GM23338 (cell line): ENCODE measurements at regions not wholly inside any gene's neighbourhood (a gene's known extent, or its start where the extent isn't known, plus 50 kb on each side); places are given as distances from the start of the nearest gene placed in this dataset.

Experiments used
- POLR2AphosphoS5 ChIP-seq: IDR thresholded peaks from 2 replicates; pipeline ENCODE4 v1.6.1; 2016; ENCODE audit warnings: antibody characterized with exemption, low read depth
- TF ChIP-seq, protein P1 (sequence below), 2 experiments: fragments of 200-600 bp in 1 of 2; sonication (generic) in 1 of 2; conservative IDR thresholded peaks; 2 replicates each; pipeline versions ENCODE4 v1.5.1 to v1.6.1; 2016 to 2017; ENCODE audit warnings: antibody characterized with exemption in 2 of 2, low read depth in 2 of 2, mild to moderate bottlenecking in 2 of 2, moderate library complexity in 1 of 2
- TF ChIP-seq, protein P2 (sequence below): IDR thresholded peaks from one replicate; pipeline ENCODE4 v1.6.1; 2018; ENCODE audit warnings: antibody characterized with exemption; ENCODE audit not compliant: unreplicated experiment

DNA sequence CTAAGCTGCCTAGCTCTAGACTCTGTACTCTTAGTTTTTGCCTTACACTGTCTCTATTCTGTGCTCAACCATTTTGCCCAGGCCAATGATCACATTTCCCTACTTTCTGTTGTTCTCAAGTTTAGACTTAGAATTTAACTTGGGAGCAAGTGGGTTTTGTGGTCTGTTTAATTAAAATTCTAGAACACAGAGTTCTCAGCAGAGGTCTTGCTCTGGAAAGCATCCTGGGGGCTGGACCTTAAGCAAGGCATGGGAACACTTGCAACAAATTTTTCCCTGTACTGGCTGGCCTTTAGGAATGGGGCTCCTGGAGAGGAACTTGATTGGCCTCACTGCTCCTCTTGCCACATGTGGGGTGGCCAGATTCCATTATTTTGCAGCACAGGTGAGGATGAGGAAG is 236.3 kb upstream of the LRTM1 start:
- TF ChIP-seq, protein P1, sequence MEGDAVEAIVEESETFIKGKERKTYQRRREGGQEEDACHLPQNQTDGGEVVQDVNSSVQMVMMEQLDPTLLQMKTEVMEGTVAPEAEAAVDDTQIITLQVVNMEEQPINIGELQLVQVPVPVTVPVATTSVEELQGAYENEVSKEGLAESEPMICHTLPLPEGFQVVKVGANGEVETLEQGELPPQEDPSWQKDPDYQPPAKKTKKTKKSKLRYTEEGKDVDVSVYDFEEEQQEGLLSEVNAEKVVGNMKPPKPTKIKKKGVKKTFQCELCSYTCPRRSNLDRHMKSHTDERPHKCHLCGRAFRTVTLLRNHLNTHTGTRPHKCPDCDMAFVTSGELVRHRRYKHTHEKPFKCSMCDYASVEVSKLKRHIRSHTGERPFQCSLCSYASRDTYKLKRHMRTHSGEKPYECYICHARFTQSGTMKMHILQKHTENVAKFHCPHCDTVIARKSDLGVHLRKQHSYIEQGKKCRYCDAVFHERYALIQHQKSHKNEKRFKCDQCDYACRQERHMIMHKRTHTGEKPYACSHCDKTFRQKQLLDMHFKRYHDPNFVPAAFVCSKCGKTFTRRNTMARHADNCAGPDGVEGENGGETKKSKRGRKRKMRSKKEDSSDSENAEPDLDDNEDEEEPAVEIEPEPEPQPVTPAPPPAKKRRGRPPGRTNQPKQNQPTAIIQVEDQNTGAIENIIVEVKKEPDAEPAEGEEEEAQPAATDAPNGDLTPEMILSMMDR (conservative IDR thresholded peaks at IDR 0.05; ENCODE audit: low read depth in 2 of 2) = no peak
- TF ChIP-seq POLR2AphosphoS5 = no peak
- TF ChIP-seq, protein P2, sequence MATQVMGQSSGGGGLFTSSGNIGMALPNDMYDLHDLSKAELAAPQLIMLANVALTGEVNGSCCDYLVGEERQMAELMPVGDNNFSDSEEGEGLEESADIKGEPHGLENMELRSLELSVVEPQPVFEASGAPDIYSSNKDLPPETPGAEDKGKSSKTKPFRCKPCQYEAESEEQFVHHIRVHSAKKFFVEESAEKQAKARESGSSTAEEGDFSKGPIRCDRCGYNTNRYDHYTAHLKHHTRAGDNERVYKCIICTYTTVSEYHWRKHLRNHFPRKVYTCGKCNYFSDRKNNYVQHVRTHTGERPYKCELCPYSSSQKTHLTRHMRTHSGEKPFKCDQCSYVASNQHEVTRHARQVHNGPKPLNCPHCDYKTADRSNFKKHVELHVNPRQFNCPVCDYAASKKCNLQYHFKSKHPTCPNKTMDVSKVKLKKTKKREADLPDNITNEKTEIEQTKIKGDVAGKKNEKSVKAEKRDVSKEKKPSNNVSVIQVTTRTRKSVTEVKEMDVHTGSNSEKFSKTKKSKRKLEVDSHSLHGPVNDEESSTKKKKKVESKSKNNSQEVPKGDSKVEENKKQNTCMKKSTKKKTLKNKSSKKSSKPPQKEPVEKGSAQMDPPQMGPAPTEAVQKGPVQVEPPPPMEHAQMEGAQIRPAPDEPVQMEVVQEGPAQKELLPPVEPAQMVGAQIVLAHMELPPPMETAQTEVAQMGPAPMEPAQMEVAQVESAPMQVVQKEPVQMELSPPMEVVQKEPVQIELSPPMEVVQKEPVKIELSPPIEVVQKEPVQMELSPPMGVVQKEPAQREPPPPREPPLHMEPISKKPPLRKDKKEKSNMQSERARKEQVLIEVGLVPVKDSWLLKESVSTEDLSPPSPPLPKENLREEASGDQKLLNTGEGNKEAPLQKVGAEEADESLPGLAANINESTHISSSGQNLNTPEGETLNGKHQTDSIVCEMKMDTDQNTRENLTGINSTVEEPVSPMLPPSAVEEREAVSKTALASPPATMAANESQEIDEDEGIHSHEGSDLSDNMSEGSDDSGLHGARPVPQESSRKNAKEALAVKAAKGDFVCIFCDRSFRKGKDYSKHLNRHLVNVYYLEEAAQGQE = no peak
